Activated CD4-positive, alpha-beta T cell treated with anti-CD3 and anti-CD28 coated beads, Interleukin-2, amount 10 ng/mL, durations not matched to agents 7 days and 5 days (primary cell): ENCODE measurements at regions not wholly inside any gene's neighbourhood (a gene's known extent, or its start where the extent isn't known, plus 50 kb on each side); places are given as distances from the start of the nearest gene placed in this dataset.
"Not testable (repeated sequence)": the region's sequence is repeated elsewhere in the genome, so short reads cannot be mapped to it uniquely, and the experiment has no call there.

Experiments used
- CTCF ChIA-PET: fragments of 350-600 bp; sonication (Branson Sonifier 250); formaldehyde crosslinking; loops from one replicate; lab custom pipeline; 2021; ENCODE audit warnings: antibody characterized with exemption; lab: Charles Lee
- POLR2A ChIA-PET: fragments of 350-600 bp; sonication (Branson Sonifier 250); formaldehyde crosslinking; loops from one replicate; lab custom pipeline; 2021; ENCODE audit warnings: antibody characterized with exemption; lab: Charles Lee
- DNase-seq: peaks from one replicate; pipeline ENCODE4 v3.0.0-alpha.2; 2020
- H3K27ac Mint-ChIP-seq: one replicate; pipeline ENCODE4 v1.8.0; 2021; ENCODE audit warnings: mild to moderate bottlenecking, moderate library complexity, mixed read lengths
- H3K27me3 Mint-ChIP-seq: one replicate; pipeline ENCODE4 v1.8.0; 2021; ENCODE audit warnings: mixed read lengths
- H3K36me3 Mint-ChIP-seq: one replicate; pipeline ENCODE4 v1.8.0; 2021; ENCODE audit warnings: low read depth, mixed read lengths
- H3K4me1 Mint-ChIP-seq: one replicate; pipeline ENCODE4 v1.8.0; 2021; ENCODE audit warnings: mixed read lengths
- H3K4me3 Mint-ChIP-seq: one replicate; pipeline ENCODE4 v1.8.0; 2021; ENCODE audit warnings: mild to moderate bottlenecking, moderate library complexity, mixed read lengths
- H3K9me3 Mint-ChIP-seq: one replicate; pipeline ENCODE4 v1.8.0; 2021; ENCODE audit warnings: mixed read lengths

DNA sequence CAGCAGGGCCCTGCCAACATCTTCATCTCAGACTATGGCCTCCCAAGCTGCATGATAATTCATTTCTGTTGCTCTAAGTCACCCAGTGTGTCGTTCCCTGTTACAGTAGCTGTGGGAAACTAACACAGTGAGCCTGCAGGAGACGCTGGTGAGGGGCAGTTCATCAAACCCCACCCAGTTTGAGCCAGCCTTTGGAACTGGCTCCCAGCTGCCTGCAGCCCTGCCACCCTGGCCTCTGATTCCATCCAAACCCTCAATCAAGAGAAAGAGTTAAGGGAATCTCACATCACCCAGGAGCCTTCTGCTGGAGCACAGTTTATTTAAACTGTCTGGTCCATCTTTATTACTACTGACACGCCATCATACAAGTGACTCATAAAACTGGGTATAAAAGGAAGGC, 64.9 kb upstream of the ZCCHC2 start:
- DNase-seq: no peak
- Mint-ChIP-seq H3K27me3 (peaks cover 4% of the 10 kb centered on the region), H3K4me1 (peaks cover 9% of the 10 kb centered on the region), H3K27ac (no peak overlapping the region), H3K36me3 (no peaks in the 10 kb centered on the region), H3K4me3 (no peak overlapping the region), H3K9me3 (peaks cover 2% of the 10 kb centered on the region)
- ChIA-PET POLR2A (no interaction called here), CTCF (no interaction called here)

DNA sequence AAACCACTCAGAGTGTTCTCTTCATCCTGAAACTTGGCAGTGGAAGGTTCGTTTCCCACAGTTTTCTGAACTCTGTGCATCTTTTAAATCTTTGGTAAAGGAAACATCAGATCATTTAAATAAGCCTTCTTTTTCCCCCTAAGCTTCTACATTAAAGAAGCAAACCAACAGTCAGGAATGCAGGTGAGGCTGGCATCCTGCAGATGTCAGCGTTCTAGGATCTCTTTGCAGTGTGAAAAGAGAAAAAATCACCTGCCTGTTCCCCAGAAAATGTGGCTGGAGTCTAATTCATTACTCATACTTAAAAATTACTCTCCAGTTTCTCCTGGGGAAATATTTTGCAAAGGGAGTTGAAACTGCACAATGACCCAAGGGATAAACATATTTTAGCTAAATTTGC, 64.5 kb upstream of the ZCCHC2 start:
- POLR2A ChIA-PET: no interaction called here

DNA sequence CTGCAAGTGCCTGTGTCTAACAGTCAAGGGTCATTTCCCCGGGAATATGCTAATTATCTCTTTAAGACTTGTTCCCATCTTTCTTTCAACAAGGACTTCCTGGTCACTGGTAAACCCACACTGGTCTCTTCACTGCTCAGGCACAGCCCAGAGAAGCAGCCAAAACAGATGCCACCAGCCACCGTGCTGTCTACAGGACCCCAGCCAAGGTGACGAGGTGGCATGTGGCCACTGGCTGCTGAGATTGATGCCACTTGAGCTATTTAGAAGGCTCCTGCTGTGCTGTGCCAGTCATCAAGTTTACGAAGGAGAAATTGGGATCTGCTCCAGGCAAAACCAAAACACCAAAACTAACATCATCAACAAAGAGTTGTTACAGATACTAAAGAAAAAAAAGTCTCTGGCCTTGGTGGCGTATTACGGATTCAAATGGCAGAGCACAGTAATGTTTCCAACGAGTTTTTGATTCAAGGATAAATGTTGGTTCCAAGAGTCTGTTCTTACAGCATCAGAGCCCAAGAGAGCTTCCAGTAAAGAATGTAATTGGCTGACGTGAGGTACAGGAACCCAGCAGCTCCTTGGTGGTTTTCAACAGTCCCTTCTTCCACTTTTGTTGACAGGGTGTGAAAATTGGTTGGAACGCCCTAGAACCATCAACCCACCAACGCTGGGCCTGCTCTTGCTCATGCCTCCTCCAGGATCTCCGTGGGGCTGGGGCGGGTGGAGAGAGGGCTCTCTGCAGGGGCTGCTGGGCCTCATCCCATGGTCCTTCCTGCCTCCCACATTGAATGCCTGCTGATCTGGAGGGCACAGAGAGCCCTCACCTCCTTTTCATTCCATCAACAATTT, 63.7 kb upstream of the ZCCHC2 start:
- Mint-ChIP-seq H3K4me3 (no peak overlapping the region), H3K9me3 (no peaks in the 10 kb centered on the region), H3K36me3 (no peaks in the 10 kb centered on the region), H3K27ac (no peak overlapping the region), H3K4me1 (peaks cover under 1% of the 10 kb centered on the region), H3K27me3 (peaks cover 4% of the 10 kb centered on the region)
- no peak for DNase-seq
- ChIA-PET POLR2A (no interaction called here), CTCF (interaction anchor here (0.6 to 1.1 kb wide), 4 partner anchors 9 to 21 kb away, joined by 3 to 5 read pairs (median 4); no protein-coding TSS in a partner anchor)

More for the DNA sequence above, 64.5 kb upstream of the ZCCHC2 start:
- H3K4me3 Mint-ChIP-seq: no peak overlapping the region
- no peak overlapping the region for H3K27ac Mint-ChIP-seq
- CTCF ChIA-PET: no interaction called here
- no peaks in the 10 kb centered on the region for H3K36me3 Mint-ChIP-seq
- peaks cover 4% of the 10 kb centered on the region for H3K27me3 Mint-ChIP-seq
- H3K9me3 Mint-ChIP-seq: peaks cover 2% of the 10 kb centered on the region
- DNase-seq: no peak
- peaks cover 7% of the 10 kb centered on the region for H3K4me1 Mint-ChIP-seq

DNA sequence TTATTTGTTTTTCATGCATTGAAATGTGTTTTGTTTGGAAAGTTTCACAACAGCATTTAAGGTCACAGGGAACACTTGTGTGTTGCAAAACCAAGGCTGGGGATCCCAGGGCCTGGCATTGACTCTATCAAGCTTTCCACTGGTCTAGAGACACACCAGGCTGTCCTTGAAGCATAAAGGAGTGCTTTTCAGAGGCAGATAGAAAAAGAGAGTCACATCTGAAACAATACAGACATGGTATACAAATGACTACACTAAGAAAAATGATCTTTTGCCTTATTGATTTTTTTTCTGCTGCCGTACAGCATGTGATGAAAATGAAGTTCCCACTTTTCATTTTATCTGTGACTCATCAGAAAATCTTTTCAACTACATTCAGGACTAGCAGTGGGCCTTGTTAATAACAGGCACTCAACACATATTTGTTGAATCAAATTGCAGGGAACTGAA, 61.9 kb upstream of the ZCCHC2 start:
- Mint-ChIP-seq H3K4me3 (no peak overlapping the region), H3K27me3 (peaks cover 4% of the 10 kb centered on the region), H3K9me3 (peaks cover 4% of the 10 kb centered on the region), H3K27ac (no peak overlapping the region), H3K36me3 (no peaks in the 10 kb centered on the region), H3K4me1 (no peaks in the 10 kb centered on the region)
- CTCF ChIA-PET: no interaction called here
- POLR2A ChIA-PET: no interaction called here
- no peak for DNase-seq

GRCh38 chr18:62461591-62461990, 61.2 kb upstream of the ZCCHC2 start:
- Mint-ChIP-seq H3K27me3 (peaks cover 8% of the 10 kb centered on the region), H3K4me3 (no peak overlapping the region), H3K36me3 (no peaks in the 10 kb centered on the region), H3K4me1 (no peaks in the 10 kb centered on the region), H3K9me3 (peaks cover 4% of the 10 kb centered on the region), H3K27ac (no peak overlapping the region)
- ChIA-PET CTCF (interaction anchor here (0.7 kb wide), 2 partner anchors 79 to 752 kb away, joined by 4 to 5 read pairs; no protein-coding TSS in a partner anchor), POLR2A (no interaction called here)
- DNase-seq: no peak

GRCh38 chr18:62464266-62464665, 58.6 kb upstream of the ZCCHC2 start:
- DNase-seq: no peak
- Mint-ChIP-seq H3K27ac (no peak overlapping the region), H3K4me1 (no peaks in the 10 kb centered on the region), H3K27me3 (peaks cover 15% of the 10 kb centered on the region), H3K4me3 (no peak overlapping the region), H3K36me3 (no peaks in the 10 kb centered on the region), H3K9me3 (peaks cover 9% of the 10 kb centered on the region)
- CTCF ChIA-PET: no interaction called here
- POLR2A ChIA-PET: no interaction called here

DNA sequence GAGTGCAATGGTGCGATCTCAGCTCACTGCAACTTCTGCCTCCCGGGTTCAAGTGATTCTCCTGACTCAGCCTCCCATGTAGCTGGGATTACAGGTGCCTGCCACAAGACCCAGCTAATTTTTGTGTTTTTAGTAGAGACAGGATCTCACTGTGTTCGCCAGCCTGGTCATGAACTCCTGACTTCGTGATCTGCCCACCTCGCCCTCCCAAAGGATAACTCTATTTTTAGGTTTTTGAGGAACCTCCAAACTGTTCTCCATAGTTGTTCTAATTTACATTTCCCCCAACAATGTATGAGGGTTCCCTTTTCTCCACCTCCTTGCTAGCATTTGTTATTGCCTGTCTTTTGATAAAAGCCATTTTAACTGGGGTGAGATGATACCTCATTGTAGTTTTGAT, 53.7 kb upstream of the ZCCHC2 start:
- H3K4me3 Mint-ChIP-seq, H3K4me1 Mint-ChIP-seq, H3K27ac Mint-ChIP-seq, POLR2A ChIA-PET, DNase-seq, H3K36me3 Mint-ChIP-seq: not testable (repeated sequence)
- CTCF ChIA-PET: interaction anchor here (0.9 kb wide), 1 partner anchor 10 kb away, joined by 4 read pairs; no protein-coding TSS in a partner anchor
- peaks cover 47% of the 10 kb centered on the region for H3K27me3 Mint-ChIP-seq
- peaks cover 32% of the 10 kb centered on the region for H3K9me3 Mint-ChIP-seq
